ENCODE measurements at regions not wholly inside any gene's neighbourhood (a gene's known extent, or its start where the extent isn't known, plus 50 kb on each side); places are given as distances from the start of the nearest gene placed in this dataset.
"Not testable (repeated sequence)": the region's sequence is repeated elsewhere in the genome, so short reads cannot be mapped to it uniquely, and the experiment has no call there.

DNA sequence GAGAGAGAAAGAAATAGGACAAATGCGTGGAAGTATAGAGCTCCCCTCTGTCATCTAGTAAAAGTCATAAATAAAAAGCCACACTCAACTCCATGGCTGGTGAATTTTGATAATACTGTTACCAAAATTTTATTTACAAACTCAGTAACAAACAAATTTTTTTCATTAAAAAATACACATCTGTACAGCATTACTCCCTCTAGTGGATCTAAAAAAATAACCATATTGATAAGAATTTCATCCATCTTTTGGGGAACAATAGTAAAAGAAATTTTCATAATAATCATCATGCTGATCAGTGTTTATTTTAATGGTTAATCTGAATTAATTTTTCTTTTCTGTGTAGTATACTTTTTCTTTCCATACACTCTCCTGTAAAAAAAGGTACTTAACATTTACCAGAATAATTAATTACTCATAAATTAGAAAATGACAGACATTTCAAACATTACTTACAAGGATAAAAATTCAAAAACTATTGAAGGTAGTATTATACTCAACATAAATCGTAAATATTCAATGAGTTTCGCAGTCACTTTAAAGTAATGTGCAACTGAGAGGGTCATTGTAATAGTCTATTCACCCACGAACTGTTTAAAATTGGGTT lies 173.5 kb upstream of the LSM14A start:
- Histone ChIP-seq H3K9ac (ENCODE audit: low read length) (no peak overlapping the region), H3K27me3 (ENCODE audit: control insufficient read depth, insufficient read depth, low read length) (no peaks in the 10 kb centered on the region), H3K9me3 (ENCODE audit: control insufficient read depth, low read length) (no peaks in the 10 kb centered on the region), H3K36me3 (ENCODE audit: control insufficient read depth, insufficient read depth, low read length) (no peaks in the 10 kb centered on the region), H3K4me3 (ENCODE audit: low read length) (no peak overlapping the region), H3K4me1 (ENCODE audit: control insufficient read depth, insufficient read depth, low read length) (no peaks in the 10 kb centered on the region)

DNA sequence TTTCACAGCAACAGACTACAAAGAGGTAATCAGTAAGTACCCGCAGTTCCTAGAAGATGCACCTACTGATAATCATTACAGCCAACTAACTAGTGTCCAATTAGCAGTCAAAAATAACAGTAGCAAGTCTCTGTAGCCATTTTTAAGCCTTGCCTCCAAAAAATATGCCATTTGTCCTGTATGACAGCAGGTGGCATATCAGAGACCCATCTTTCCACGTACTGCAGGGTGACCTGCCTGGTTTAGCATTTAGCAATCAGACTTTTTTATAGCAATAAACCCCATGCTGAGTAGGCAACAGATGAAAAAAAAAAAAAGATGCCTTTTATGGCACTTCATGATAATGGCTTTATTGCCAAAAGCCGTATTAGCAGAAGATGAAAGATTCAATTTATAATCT lies 155.3 kb upstream of the LSM14A start:
- Histone ChIP-seq H3K27me3 (ENCODE audit: control insufficient read depth, insufficient read depth, low read length) (no peaks in the 10 kb centered on the region), H3K36me3 (ENCODE audit: control insufficient read depth, insufficient read depth, low read length) (no peaks in the 10 kb centered on the region), H3K9ac (ENCODE audit: low read length) (no peak overlapping the region), H3K4me1 (ENCODE audit: control insufficient read depth, insufficient read depth, low read length) (no peaks in the 10 kb centered on the region), H3K4me3 (ENCODE audit: low read length) (no peak overlapping the region), H3K9me3 (ENCODE audit: control insufficient read depth, low read length) (no peaks in the 10 kb centered on the region)

DNA sequence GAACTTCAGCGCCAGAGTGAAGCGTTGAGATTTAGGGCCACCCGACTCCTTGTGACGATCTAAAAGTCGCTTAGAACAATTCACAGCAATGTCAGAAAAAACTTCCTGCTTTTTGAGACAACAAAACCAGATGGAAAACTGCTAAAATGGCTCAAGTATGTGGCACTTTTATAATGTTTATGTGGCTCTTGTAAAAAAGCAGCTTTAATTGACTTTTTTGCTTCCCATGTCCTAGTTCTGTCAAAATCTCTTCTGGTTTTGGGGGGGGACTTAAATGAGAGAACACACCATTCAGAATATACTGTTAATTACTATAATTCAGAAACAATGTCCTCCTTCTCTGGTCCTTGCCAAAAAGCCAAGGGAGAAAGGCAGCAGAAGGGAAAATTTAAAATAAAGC lies 154.7 kb upstream of the LSM14A start:
- no peaks in the 10 kb centered on the region for H3K4me1 ChIP-seq (ENCODE audit: control insufficient read depth, insufficient read depth, low read length)
- H3K9ac ChIP-seq (ENCODE audit: low read length) = no peak overlapping the region
- no peaks in the 10 kb centered on the region for H3K27me3 ChIP-seq (ENCODE audit: control insufficient read depth, insufficient read depth, low read length)
- no peaks in the 10 kb centered on the region for H3K9me3 ChIP-seq (ENCODE audit: control insufficient read depth, low read length)
- H3K36me3 ChIP-seq (ENCODE audit: control insufficient read depth, insufficient read depth, low read length) = no peaks in the 10 kb centered on the region
- no peak overlapping the region for H3K4me3 ChIP-seq (ENCODE audit: low read length)

DNA sequence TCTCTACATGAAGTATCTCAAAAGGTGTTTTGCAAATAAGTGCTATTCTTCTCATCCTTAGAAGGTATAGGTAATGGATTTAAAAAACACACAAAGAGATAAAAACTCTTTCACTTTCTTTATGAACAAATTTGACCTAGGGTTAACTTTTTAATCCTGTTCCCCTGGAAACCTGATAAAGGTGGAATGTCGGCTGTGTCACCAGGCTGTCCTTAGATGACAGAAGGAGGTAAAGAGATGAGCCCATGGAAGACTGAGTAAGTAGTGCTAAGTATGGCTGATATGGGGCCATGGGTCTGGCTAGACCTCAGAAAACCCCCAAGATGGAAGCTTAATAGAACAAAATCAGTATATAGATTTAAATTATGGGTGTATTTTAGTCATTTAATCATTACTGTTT lies 153.8 kb upstream of the LSM14A start:
- no peaks in the 10 kb centered on the region for H3K9me3 ChIP-seq (ENCODE audit: control insufficient read depth, low read length)
- no peaks in the 10 kb centered on the region for H3K27me3 ChIP-seq (ENCODE audit: control insufficient read depth, insufficient read depth, low read length)
- no peaks in the 10 kb centered on the region for H3K36me3 ChIP-seq (ENCODE audit: control insufficient read depth, insufficient read depth, low read length)
- H3K4me3 ChIP-seq (ENCODE audit: low read length) = no peak overlapping the region
- H3K4me1 ChIP-seq (ENCODE audit: control insufficient read depth, insufficient read depth, low read length) = no peaks in the 10 kb centered on the region
- no peak overlapping the region for H3K9ac ChIP-seq (ENCODE audit: low read length)

DNA sequence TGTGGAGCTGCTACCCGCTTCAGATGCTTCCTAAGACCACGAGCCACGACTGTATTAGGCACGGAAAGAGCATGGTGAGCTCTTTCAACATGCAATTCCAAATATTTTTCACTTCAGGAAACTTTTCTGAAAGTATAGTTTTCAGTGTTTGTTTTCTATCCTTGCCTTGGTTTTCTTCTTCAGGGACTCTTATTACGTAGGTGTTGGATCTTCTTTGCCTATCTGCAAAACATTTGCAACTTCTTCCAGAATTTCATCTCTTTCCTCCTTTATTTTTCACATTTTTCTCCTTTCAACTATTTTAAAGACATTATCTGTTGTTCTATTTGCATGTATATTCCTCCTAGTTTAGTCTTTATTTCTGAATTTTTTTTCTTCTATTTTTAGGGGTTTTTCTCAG lies 148.9 kb upstream of the LSM14A start:
- Histone ChIP-seq H3K27me3 (ENCODE audit: control insufficient read depth, insufficient read depth, low read length) (no peaks in the 10 kb centered on the region), H3K36me3 (ENCODE audit: control insufficient read depth, insufficient read depth, low read length) (no peaks in the 10 kb centered on the region), H3K9ac (ENCODE audit: low read length) (no peak overlapping the region), H3K4me1 (ENCODE audit: control insufficient read depth, insufficient read depth, low read length) (no peaks in the 10 kb centered on the region), H3K4me3 (ENCODE audit: low read length) (no peak overlapping the region), H3K9me3 (ENCODE audit: control insufficient read depth, low read length) (no peaks in the 10 kb centered on the region)

DNA sequence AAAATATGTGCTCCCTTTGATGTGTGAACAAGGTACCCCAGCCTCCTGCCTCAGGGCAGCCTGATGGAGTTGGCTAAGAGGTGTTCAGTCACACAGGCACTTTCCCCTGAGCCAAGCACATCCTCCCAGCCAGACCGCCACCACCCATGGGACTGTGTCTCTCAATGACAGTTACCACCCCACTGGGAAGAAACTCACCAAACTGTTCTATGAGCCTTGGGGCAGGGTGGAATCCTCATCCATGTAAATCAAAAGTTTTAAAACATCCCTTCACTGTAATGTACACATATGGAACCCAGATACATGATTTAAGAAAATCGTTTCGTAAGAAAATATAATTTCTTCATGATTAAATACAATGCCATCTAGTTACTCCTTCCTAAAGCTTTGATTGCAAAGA lies 138.4 kb upstream of the LSM14A start:
- H3K4me1 ChIP-seq (ENCODE audit: control insufficient read depth, insufficient read depth, low read length) = no peaks in the 10 kb centered on the region
- no peak overlapping the region for H3K4me3 ChIP-seq (ENCODE audit: low read length)
- no peaks in the 10 kb centered on the region for H3K27me3 ChIP-seq (ENCODE audit: control insufficient read depth, insufficient read depth, low read length)
- no peaks in the 10 kb centered on the region for H3K9me3 ChIP-seq (ENCODE audit: control insufficient read depth, low read length)
- H3K36me3 ChIP-seq (ENCODE audit: control insufficient read depth, insufficient read depth, low read length) = no peaks in the 10 kb centered on the region
- H3K9ac ChIP-seq (ENCODE audit: low read length) = no peak overlapping the region

DNA sequence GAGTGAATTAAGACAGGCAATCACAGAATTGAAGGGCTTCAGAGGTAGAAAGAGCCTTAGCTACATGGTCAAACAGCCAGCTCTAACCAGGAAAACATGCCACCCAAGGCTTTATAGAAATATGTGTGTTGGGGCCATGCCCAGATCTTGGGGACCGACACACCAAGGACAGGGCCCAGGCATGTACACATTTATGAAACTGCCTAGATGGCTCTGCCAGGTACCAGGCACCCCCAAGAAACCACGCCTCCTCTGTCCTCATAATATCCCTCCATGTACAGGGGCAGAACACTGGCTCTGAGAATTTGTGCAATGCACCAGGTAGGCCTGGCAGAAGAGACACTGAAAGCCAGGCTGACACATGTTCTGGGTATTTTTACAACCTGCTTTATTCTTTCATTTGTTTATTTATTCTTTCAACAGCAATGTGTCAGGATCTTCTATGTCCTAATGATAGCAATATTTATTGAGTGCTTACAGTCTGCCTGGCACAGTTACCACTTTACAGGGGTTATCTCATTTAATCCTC lies 137.9 kb upstream of the LSM14A start:
- Histone ChIP-seq H3K9ac (ENCODE audit: low read length) (no peak overlapping the region), H3K9me3 (ENCODE audit: control insufficient read depth, low read length) (no peaks in the 10 kb centered on the region), H3K4me3 (ENCODE audit: low read length) (no peak overlapping the region), H3K4me1 (ENCODE audit: control insufficient read depth, insufficient read depth, low read length) (no peaks in the 10 kb centered on the region), H3K27me3 (ENCODE audit: control insufficient read depth, insufficient read depth, low read length) (no peaks in the 10 kb centered on the region), H3K36me3 (ENCODE audit: control insufficient read depth, insufficient read depth, low read length) (no peaks in the 10 kb centered on the region)

DNA sequence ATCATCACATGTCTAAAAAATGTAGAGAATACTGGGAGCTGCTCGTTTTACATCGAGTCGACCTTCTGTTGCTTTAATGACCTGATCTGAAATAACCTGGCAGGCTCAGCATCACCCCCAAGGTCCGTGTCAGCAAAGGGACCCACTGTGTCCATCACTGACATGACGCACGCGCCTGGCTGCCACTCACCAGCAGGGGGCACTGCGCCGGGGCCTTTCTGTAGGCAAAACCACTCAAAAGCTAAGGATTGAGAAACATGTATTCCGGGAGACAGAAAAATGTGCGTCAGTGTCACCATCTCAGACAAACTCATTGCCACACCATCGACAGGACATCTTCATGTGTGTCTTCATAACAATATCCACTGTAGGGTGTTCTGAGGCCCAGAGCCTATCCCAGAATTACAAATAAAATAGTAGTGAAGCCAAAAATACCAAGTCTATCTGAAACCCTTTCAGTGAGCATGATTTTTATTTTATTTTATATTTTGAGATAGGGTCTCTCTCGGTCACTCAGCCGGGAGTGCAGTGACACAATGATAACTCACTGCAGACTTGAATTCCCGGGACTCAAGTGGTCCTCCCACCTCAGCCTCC lies 130.3 kb upstream of the LSM14A start:
- Histone ChIP-seq H3K9ac (ENCODE audit: low read length) (no peak overlapping the region), H3K9me3 (ENCODE audit: control insufficient read depth, low read length) (no peaks in the 10 kb centered on the region), H3K36me3 (ENCODE audit: control insufficient read depth, insufficient read depth, low read length) (no peaks in the 10 kb centered on the region), H3K4me1 (ENCODE audit: control insufficient read depth, insufficient read depth, low read length) (no peaks in the 10 kb centered on the region), H3K27me3 (ENCODE audit: control insufficient read depth, insufficient read depth, low read length) (no peaks in the 10 kb centered on the region), H3K4me3 (ENCODE audit: low read length) (no peak overlapping the region)

DNA sequence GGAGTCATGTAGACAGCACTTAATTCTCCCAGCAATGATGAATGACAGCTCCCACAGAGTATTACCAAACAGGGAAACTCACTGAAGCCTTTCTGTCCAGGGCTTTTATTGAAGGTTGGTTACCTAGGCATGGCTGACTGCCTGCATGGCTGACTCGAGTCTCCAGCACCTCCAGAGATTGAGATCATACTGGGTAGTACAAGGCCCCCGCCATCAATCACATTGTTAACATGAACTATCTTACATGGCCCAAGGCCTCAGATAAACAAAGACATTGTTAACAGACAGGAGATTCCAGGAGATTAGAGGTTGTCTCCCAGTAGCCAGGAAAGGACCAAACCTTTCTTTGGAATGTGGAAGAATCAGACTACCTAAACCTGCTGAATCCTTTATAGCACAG lies 128.3 kb upstream of the LSM14A start:
- H3K4me3 ChIP-seq (ENCODE audit: low read length) = no peak overlapping the region
- no peaks in the 10 kb centered on the region for H3K9me3 ChIP-seq (ENCODE audit: control insufficient read depth, low read length)
- no peaks in the 10 kb centered on the region for H3K4me1 ChIP-seq (ENCODE audit: control insufficient read depth, insufficient read depth, low read length)
- H3K36me3 ChIP-seq (ENCODE audit: control insufficient read depth, insufficient read depth, low read length) = no peaks in the 10 kb centered on the region
- H3K9ac ChIP-seq (ENCODE audit: low read length) = no peak overlapping the region
- H3K27me3 ChIP-seq (ENCODE audit: control insufficient read depth, insufficient read depth, low read length) = no peaks in the 10 kb centered on the region

DNA sequence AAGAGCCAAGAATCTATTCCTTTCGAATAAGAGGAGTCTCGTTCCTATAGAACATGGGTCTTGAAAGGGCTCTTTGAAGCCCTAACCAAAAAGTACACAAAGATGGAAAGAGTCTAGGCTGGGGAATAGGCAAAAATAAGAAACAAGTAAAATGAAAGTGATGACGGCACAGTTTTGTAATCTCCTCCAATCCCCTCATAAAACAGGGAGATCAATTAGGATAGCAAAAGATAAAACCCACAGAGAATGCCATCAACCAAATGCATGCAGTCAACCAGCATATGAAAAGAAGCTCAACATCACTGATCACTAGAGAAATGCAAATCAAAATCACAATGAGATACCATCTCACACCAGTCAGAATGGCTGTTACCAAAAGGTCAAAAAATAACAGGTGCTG lies 122.4 kb upstream of the LSM14A start:
- Histone ChIP-seq H3K36me3 (ENCODE audit: control insufficient read depth, insufficient read depth, low read length) (no peaks in the 10 kb centered on the region), H3K27me3 (ENCODE audit: control insufficient read depth, insufficient read depth, low read length) (no peaks in the 10 kb centered on the region), H3K9me3 (ENCODE audit: control insufficient read depth, low read length) (no peaks in the 10 kb centered on the region), H3K4me1 (ENCODE audit: control insufficient read depth, insufficient read depth, low read length) (no peaks in the 10 kb centered on the region), H3K4me3 (ENCODE audit: low read length) (no peak overlapping the region), H3K9ac (ENCODE audit: low read length) (no peak overlapping the region)

DNA sequence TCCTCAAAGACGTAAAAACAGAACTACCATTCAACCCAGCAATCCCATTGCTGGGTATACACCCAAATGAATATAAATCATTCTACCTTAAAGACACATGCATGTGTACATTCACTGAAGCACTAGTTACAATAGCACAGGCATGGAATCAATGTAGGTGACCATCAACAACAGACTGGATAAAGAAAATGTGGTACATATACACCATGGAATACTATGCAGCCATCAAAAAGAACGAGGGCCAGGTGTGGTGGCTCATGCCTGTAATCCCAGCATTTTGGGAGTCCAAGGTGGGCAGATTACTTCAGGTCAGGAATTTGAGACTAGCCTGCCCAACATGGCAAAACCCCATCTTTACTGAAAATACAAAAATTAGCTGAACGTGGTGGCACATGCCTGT lies 121.9 kb upstream of the LSM14A start:
- not testable (repeated sequence) for H3K9me3 ChIP-seq (ENCODE audit: control insufficient read depth, low read length); H3K27me3 ChIP-seq (ENCODE audit: control insufficient read depth, insufficient read depth, low read length); H3K9ac ChIP-seq (ENCODE audit: low read length); H3K4me3 ChIP-seq (ENCODE audit: low read length); H3K36me3 ChIP-seq (ENCODE audit: control insufficient read depth, insufficient read depth, low read length); H3K4me1 ChIP-seq (ENCODE audit: control insufficient read depth, insufficient read depth, low read length)

DNA sequence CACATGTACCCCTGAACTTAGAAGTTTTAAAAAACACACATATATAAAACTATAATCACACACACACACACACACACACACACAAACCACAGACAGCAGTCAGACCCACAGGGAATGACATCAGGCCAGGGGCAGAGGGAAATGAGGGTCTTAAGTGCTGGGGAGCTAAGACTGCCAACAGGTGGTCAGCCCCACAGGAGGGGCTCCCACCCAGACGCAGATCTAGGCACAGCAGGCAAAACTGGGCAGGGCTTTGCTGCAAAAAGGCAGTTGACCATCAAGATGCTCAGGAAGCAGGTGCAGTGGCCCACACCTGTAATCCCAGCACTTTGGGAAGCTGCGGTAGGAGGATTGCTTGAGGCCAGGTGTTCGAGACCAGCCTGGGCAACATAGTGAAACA lies 121.0 kb upstream of the LSM14A start:
- H3K9ac ChIP-seq (ENCODE audit: low read length) = no peak overlapping the region
- H3K9me3 ChIP-seq (ENCODE audit: control insufficient read depth, low read length) = no peaks in the 10 kb centered on the region
- H3K36me3 ChIP-seq (ENCODE audit: control insufficient read depth, insufficient read depth, low read length) = no peaks in the 10 kb centered on the region
- H3K4me1 ChIP-seq (ENCODE audit: control insufficient read depth, insufficient read depth, low read length) = no peaks in the 10 kb centered on the region
- H3K27me3 ChIP-seq (ENCODE audit: control insufficient read depth, insufficient read depth, low read length) = no peaks in the 10 kb centered on the region
- H3K4me3 ChIP-seq (ENCODE audit: low read length) = no peak overlapping the region

DNA sequence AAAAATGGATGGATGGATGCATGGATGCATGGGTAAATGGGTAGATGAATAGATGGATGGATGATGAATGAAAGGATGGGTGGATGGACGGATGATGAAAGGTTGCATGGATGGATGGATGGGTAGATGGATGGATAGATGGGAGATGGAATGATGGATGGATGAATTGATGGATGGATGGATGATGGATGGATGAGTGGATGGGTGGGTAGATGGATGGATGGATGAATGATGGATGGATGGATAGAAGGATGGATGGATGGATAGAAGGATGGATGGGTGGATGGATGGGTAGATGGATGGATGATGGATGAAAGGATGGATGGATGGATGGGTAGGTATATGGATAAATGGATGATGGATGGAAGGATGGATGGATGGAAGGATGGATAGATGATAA lies 115.1 kb upstream of the LSM14A start:
- Histone ChIP-seq H3K9ac (ENCODE audit: low read length) (no peak overlapping the region), H3K27me3 (ENCODE audit: control insufficient read depth, insufficient read depth, low read length) (peaks cover 3% of the 10 kb centered on the region), H3K4me3 (ENCODE audit: low read length) (no peak overlapping the region)

More for the DNA sequence above, 115.1 kb upstream of the LSM14A start:
- Histone ChIP-seq H3K36me3 (ENCODE audit: control insufficient read depth, insufficient read depth, low read length) (no peaks in the 10 kb centered on the region), H3K4me1 (ENCODE audit: control insufficient read depth, insufficient read depth, low read length) (no peaks in the 10 kb centered on the region), H3K9me3 (ENCODE audit: control insufficient read depth, low read length) (no peaks in the 10 kb centered on the region)

All from mucosa of stomach (tissue), 1 donor.